ENCODE measurements at regions not wholly inside any gene's neighbourhood (a gene's known extent, or its start where the extent isn't known, plus 50 kb on each side); places are given as distances from the start of the nearest gene placed in this dataset.

DNA sequence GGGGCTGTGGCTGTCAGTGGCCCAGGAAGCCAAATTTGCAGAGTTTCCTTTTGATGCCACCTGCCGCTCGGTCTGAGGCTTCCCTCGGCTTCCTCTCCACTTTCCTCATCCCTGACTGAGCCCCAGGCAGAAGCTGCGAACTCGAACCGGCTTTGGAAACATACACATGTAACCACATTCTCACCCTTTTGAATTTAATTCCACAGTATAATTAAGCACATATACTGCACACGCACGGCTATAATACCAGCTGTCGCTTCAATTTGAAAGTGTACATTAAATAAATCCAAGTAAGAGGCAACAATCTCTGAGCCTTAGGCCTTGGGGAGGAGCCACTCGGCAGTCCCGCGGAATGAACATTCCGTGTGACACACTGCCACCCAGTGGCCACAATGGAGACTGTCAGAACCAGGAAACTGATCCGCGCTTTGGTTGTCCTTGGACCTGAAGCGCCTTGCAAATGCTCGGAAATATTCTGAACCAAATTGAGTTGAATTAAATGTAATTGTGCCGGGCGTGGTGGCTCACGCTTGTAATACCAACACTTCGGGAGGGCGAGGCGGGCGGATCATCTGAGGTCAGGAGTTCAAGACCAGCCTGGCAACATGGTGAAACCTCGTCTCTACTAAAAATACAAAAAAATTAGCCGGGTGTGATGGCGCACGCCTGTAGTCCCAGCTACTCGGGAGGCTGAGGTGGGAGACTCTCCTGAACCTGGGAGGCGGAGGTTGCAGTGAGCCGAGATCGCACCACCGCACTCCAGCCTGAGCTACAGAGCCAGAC lies 117.9 kb upstream of the TMPO start:
- H3K27me3 ChIP-seq (replicated peaks in 1 of 7), result no peaks in the 10 kb centered on the region
- peak overlapping the region in 5 of 8 donors; percentile 1 to 52 (median 43) for H3K27ac ChIP-seq
- no peaks in the 10 kb centered on the region for H3K36me3 ChIP-seq
- peak in 1 of 3 donors; percentile 26 for TF ChIP-seq POLR2AphosphoS5 (IDR thresholded peaks at IDR 0.05)
- TF ChIP-seq, protein P1, sequence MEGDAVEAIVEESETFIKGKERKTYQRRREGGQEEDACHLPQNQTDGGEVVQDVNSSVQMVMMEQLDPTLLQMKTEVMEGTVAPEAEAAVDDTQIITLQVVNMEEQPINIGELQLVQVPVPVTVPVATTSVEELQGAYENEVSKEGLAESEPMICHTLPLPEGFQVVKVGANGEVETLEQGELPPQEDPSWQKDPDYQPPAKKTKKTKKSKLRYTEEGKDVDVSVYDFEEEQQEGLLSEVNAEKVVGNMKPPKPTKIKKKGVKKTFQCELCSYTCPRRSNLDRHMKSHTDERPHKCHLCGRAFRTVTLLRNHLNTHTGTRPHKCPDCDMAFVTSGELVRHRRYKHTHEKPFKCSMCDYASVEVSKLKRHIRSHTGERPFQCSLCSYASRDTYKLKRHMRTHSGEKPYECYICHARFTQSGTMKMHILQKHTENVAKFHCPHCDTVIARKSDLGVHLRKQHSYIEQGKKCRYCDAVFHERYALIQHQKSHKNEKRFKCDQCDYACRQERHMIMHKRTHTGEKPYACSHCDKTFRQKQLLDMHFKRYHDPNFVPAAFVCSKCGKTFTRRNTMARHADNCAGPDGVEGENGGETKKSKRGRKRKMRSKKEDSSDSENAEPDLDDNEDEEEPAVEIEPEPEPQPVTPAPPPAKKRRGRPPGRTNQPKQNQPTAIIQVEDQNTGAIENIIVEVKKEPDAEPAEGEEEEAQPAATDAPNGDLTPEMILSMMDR (IDR thresholded peaks at IDR 0.05 in 8 of 11, conservative IDR thresholded peaks at IDR 0.05 in 3 of 11), result peak; percentile 68 to 94 (median 90)
- TF ChIP-seq POLR2A (IDR thresholded peaks at IDR 0.05), result no peak
- H3K4me1 ChIP-seq, result peaks cover 0 to 40% (median 29%) of the 10 kb centered on the region in 6 donors
- H3K9me3 ChIP-seq, result no peaks in the 10 kb centered on the region
- DNase-seq, result peak; percentile 91
- 22 to 25% (median 23%) methylated on average over 33 of the region's 33 CpGs for WGBS, 5 donors
- H3K4me3 ChIP-seq, result peak overlapping the region; percentile 11 to 65 (median 33)
- intact Hi-C loops (cut with DNase I; ENCODE audit: low total_unique reads), result loop anchor here (10.0 kb wide), 1 partner anchor 1093 kb away; no protein-coding TSS in a partner anchor

DNA sequence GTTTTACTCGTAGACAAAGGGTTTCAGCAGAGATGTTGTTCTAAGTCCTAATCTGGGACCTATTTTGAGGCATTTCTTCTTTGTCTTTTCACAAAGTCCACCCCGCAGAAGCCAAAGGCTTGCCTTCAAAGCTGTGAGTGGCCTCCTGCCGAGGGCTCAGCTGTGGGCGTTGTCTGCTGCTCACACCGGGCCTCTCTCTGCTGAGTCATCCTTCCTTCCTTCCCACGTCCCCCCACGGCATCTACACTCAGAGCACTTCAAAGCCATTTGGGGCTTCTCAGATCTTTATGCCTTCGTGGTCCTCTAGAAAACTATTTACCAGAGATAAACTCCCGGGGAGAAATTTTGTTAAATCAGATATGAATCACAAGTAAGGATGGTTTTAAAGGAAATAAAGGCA lies 115.9 kb upstream of the TMPO start:
- 11 to 15% (median 12%) methylated on average over 9 of the region's 9 CpGs for WGBS, 5 donors
- intact Hi-C loops (cut with DNase I; ENCODE audit: low total_unique reads), result loop anchor here (10.0 kb wide), 1 partner anchor 1095 kb away; no protein-coding TSS in a partner anchor
- Histone ChIP-seq H3K27me3 (replicated peaks in 1 of 7) (no peaks in the 10 kb centered on the region), H3K4me3 (no peak overlapping the region), H3K4me1 (peaks cover 0 to 48% (median 29%) of the 10 kb centered on the region in 6 donors), H3K36me3 (no peaks in the 10 kb centered on the region), H3K9me3 (no peaks in the 10 kb centered on the region), H3K27ac (peak overlapping the region in 1 of 8 donors; percentile 17)
- no peak for DNase-seq
- TF ChIP-seq POLR2AphosphoS5 (IDR thresholded peaks at IDR 0.05) (peak in 1 of 3 donors; percentile 38), POLR2A (IDR thresholded peaks at IDR 0.05) (no peak)

DNA sequence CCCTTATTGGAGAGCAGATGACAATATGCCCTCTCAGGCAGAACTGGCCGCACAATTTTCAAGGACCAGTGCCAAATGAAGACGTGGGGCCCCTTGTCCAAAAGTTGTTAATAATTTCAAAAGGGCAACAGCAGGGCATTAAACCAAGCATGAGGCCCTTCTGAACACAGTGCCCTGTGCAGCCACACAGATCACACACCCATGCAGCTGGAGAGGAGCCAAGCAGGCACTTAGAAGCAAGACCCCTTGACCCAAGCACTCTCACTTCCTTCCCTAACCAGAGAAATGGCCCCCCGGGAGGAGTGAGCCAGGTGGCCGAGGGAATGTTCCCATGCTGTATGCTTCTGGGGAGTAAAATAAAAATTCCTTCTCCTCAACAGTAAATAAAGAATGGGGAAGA lies 114.0 kb upstream of the TMPO start:
- Histone ChIP-seq H3K36me3 (no peaks in the 10 kb centered on the region), H3K27ac (no peak overlapping the region), H3K9me3 (no peaks in the 10 kb centered on the region), H3K4me3 (no peak overlapping the region), H3K4me1 (peaks cover 3 to 62% (median 33%) of the 10 kb centered on the region in 6 donors), H3K27me3 (replicated peaks in 1 of 7) (no peaks in the 10 kb centered on the region)
- WGBS, 5 donors, result 23 to 32% (median 24%) methylated on average over 4 of the region's 4 CpGs
- TF ChIP-seq POLR2AphosphoS5 (IDR thresholded peaks at IDR 0.05), result no peak
- TF ChIP-seq, protein P1 (IDR thresholded peaks at IDR 0.05 in 8 of 11, conservative IDR thresholded peaks at IDR 0.05 in 3 of 11), result no peak
- no peak for TF ChIP-seq POLR2A (IDR thresholded peaks at IDR 0.05)
- intact Hi-C loops (cut with DNase I; ENCODE audit: low total_unique reads), result no loop called here
- no peak for DNase-seq

DNA sequence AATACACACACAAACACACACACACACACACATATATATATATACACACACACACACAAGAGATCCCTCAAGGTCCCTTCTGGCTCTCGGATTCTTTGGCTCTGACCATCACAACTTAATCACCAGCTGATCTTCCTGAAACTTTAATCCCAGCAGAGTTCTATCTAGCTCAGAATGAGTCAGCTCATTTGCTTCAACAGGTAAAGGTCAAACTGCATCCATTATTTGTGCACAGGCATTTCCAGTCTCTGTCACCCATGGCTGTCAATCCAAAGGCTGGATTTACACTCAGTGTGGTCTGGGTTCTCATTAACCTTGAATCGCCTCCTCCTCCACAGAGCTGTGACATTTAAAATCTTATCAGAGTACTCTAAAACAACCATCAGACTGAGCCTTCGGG lies 113.3 kb upstream of the TMPO start:
- TF ChIP-seq, protein P1 (IDR thresholded peaks at IDR 0.05 in 8 of 11, conservative IDR thresholded peaks at IDR 0.05 in 3 of 11), result no peak
- TF ChIP-seq POLR2AphosphoS5 (IDR thresholded peaks at IDR 0.05), result no peak
- Histone ChIP-seq H3K36me3 (no peaks in the 10 kb centered on the region), H3K27me3 (replicated peaks in 1 of 7) (no peaks in the 10 kb centered on the region), H3K9me3 (peaks cover 0 to under 1% (median 0%) of the 10 kb centered on the region in 8 donors), H3K4me1 (peaks cover 4 to 61% (median 30%) of the 10 kb centered on the region in 6 donors), H3K4me3 (no peak overlapping the region), H3K27ac (no peak overlapping the region)
- no peak for DNase-seq
- 69 to 86% (median 80%) methylated on average over 3 of the region's 3 CpGs for WGBS, 5 donors
- intact Hi-C loops (cut with DNase I; ENCODE audit: low total_unique reads), result no loop called here

All from spleen (tissue), 11 donors.